ENCODE measurements at regions not wholly inside any gene's neighbourhood (a gene's known extent, or its start where the extent isn't known, plus 50 kb on each side); places are given as distances from the start of the nearest gene placed in this dataset.
"Not testable (repeated sequence)": the region's sequence is repeated elsewhere in the genome, so short reads cannot be mapped to it uniquely, and the experiment has no call there.

DNA sequence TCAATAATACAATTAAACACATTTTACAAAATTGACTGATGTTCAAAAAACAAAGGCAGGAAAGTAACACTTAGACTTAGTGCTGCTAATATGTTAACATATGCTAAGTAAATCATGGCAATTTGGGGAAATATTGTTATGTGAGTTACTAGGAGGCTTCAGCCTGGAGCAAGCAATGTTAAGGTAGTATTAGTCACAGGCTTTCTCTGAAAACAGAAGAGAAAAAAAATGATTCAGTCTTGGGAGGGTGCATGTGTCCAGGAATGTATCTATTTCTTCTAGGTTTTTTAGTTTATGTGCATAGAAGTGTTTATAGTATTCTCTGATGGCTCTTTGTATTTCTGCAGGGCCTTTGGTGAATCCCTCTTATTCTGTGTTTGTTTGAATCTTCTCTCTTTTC is 345.8 kb upstream of the TFPI start:
- Mint-ChIP-seq H3K36me3 (no peaks in the 10 kb centered on the region), H3K27ac (no peak overlapping the region), H3K4me3 (no peak overlapping the region), H3K4me1 (no peaks in the 10 kb centered on the region), H3K27me3 (no peaks in the 10 kb centered on the region), H3K9me3 (peaks cover 0 to 7% (median 2%) of the 10 kb centered on the region in 3 donors)

DNA sequence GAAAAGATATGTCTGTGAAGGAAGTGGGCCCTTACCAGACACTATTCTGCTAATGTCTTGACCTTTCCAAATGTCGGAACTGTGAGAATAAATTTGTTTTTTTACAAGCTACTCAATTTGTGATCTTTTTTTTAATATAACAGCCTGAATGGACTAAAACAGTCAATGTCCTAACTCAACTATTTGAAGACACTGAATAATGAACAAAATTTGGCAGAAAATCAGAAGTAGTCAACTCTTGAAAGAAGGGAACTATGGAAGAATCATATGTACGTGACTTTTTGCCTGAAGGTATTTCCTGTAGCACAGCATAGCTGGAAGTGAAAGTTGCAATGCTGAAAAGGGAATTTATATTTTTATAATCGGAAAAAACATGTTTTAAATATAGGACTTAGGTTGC is 351.8 kb upstream of the TFPI start:
- H3K36me3 Mint-ChIP-seq, result no peaks in the 10 kb centered on the region
- peaks cover 1 to 5% (median 4%) of the 10 kb centered on the region in 3 donors for H3K9me3 Mint-ChIP-seq
- H3K4me1 Mint-ChIP-seq, result no peaks in the 10 kb centered on the region
- no peaks in the 10 kb centered on the region for H3K27me3 Mint-ChIP-seq
- no peak overlapping the region for H3K27ac Mint-ChIP-seq
- H3K4me3 Mint-ChIP-seq, result no peak overlapping the region

DNA sequence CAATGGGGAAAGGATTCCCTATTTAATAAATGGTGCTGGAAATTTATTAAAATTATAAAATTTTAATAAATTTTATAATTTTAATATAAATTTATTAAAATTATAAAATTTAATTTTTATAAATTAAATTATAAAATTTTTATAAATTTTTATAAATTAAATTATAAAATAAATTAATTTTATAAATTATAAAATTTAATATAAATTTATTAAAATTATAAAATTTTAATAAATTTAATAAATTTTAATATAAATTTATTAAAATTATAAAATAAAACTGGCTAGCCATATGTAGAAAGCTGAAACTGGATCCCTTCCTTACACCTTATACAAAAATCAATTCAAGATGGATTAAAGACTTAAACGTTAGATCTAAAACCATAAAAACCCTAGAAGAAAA is 356.7 kb upstream of the TFPI start:
- not testable (repeated sequence) for H3K9me3 Mint-ChIP-seq, H3K27me3 Mint-ChIP-seq, H3K4me1 Mint-ChIP-seq

DNA sequence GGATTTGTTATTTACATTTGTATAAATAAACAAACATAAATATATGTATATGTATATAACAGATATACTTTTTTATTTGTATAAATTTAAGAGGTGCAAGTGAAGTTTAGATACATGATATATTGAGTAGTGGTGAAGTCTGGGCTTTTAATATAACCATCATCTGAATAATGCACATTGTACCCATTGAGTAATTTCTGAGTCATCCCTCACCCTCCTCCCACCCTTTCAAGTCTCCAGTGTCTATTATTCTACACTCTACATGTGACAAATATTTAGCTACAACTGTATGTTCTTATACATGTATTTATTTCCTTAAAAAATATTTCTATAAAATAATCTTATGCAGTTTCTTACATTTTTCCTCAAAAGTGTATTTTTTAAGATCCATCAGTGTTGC is 358.7 kb upstream of the TFPI start:
- Mint-ChIP-seq H3K4me3 (no peak overlapping the region), H3K4me1 (no peaks in the 10 kb centered on the region), H3K36me3 (no peaks in the 10 kb centered on the region), H3K9me3 (peaks cover 0 to 5% (median 0%) of the 10 kb centered on the region in 3 donors), H3K27me3 (no peaks in the 10 kb centered on the region), H3K27ac (no peak overlapping the region)

More for the DNA sequence above, 356.7 kb upstream of the TFPI start:
- H3K4me3 Mint-ChIP-seq, H3K36me3 Mint-ChIP-seq, H3K27ac Mint-ChIP-seq: not testable (repeated sequence)

DNA sequence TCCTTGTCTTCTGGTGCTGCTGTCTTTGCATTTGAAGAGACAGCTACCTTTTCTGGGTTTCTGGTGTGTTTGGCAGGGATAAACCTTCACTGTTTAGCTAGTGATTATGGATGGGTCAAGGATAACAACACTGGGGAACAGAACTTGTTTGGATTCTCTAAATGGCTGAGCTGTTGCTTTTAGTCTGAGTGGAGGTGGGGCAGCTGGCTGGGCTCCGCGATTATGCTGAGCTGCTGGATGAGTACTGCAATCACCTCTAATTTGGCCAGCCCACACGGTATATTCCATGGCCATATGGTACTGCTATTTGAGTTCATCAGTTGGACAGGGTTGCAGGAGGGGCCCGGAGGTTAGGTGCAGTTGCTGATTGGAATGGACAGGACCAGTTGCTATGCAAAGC is 361.6 kb upstream of the TFPI start:
- Mint-ChIP-seq H3K27ac (no peak overlapping the region), H3K27me3 (no peaks in the 10 kb centered on the region), H3K4me3 (no peak overlapping the region), H3K4me1 (no peaks in the 10 kb centered on the region), H3K9me3 (peaks cover 0 to 6% (median 0%) of the 10 kb centered on the region in 3 donors), H3K36me3 (no peaks in the 10 kb centered on the region)

DNA sequence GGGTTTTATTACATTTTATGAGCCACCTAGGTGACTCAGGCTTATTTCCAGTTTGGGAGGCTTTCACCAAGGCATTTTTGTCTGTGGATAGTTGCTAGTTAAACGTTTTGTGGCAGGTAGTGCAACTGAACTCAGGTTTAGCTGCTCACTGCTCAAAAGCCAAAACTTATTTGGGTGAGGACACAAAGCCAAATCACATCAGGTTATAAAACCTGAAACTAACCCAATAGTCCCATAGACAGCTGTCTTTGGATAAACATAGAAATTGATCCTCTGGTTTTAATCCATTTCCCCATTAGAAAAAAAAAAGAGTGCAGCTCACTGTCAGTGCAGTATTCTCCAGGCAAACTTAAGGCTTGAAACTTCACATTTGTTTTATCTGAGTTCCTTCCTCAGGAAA is 362.6 kb upstream of the TFPI start:
- H3K4me1 Mint-ChIP-seq, result no peaks in the 10 kb centered on the region
- no peak overlapping the region for H3K4me3 Mint-ChIP-seq
- H3K9me3 Mint-ChIP-seq, result peaks cover 0 to 6% (median 4%) of the 10 kb centered on the region in 3 donors
- H3K36me3 Mint-ChIP-seq, result no peaks in the 10 kb centered on the region
- no peak overlapping the region for H3K27ac Mint-ChIP-seq
- H3K27me3 Mint-ChIP-seq, result no peaks in the 10 kb centered on the region

DNA sequence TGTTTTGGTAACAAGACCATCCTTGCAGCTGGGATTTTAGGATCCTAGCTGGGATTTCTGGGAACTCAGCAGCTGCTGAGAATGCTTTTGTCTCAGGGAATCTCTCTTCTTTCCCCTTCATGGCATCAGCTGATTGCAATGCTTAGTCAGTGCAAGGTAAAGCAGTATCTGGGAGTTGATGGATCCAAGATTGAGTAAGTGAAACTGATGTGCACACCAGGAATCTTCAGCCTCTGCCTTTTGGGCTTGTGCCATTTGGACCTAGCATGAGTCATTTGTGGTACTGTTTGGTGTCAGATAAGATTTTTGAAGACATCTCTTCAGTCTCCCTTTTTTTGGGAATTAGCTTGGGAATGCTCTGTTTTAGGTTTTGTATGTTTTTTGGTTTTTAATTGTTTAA is 363.3 kb upstream of the TFPI start:
- Mint-ChIP-seq H3K4me1 (no peaks in the 10 kb centered on the region), H3K36me3 (no peaks in the 10 kb centered on the region), H3K27me3 (no peaks in the 10 kb centered on the region), H3K9me3 (peaks cover 0 to 9% (median 4%) of the 10 kb centered on the region in 3 donors), H3K27ac (no peak overlapping the region), H3K4me3 (no peak overlapping the region)

DNA sequence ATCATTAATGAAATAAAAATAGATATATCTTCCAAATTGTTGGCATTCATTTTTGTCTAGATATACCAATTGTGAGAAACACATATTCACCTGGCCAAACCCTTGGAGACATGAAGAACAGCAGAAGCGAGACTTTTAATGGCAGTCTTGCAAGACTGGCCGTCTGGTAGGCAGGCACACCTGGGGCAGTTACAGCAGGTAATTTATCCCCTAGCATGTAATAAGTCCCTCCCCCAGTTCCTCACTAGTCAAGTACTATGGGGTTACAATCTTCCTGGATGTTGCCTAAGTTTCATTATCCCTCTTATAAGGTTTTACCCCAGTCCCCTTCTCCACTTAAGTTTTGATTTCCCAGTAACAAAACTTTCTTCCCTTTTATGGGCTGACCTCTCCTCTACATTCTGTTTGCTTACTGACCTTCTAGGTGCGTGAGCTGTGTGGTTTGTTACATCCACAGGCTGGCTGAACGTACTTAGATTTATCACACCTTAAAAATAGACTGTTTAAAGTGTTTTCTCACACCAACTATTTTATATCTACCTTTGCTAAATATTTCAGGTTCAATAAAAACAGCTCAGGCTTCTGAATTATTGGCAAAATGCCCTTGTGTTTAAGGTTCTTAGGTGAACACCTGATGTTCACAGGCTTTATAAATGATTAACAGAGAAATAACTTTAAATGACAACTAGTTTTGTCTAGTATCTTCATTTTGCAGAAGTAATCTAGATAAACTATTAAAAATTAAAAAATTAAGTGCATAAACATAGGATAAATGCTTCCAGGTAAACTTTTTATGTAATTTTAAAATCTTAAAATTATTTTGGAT is 365.0 kb upstream of the TFPI start:
- no peak overlapping the region for H3K4me3 Mint-ChIP-seq
- H3K9me3 Mint-ChIP-seq, result peaks cover 0 to 11% (median 8%) of the 10 kb centered on the region in 3 donors
- H3K4me1 Mint-ChIP-seq, result no peaks in the 10 kb centered on the region
- no peaks in the 10 kb centered on the region for H3K36me3 Mint-ChIP-seq
- H3K27ac Mint-ChIP-seq, result no peak overlapping the region
- H3K27me3 Mint-ChIP-seq, result no peaks in the 10 kb centered on the region

DNA sequence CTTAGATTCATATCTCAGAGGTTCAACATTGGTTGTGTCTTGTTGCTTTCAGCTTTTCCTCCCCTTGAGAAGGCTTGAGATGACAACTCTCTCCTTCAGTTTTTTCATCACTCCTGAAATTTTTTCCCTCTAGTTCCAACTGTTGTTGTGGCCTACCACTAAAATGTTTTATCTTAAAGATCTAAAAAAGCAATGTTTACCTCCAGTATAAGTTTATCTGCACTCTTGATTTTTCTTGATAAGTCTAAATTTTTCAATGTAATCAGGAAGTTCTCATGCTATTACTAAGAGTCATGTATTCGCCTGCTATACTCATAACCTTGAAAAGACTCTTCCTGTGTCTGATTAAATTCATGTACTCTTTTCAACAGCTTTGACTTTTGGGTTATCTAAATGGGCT is 366.3 kb upstream of the TFPI start:
- Mint-ChIP-seq H3K4me3 (no peak overlapping the region), H3K4me1 (no peaks in the 10 kb centered on the region), H3K36me3 (no peaks in the 10 kb centered on the region), H3K27ac (no peak overlapping the region), H3K9me3 (peaks cover 0 to 8% (median 8%) of the 10 kb centered on the region in 3 donors), H3K27me3 (no peaks in the 10 kb centered on the region)

DNA sequence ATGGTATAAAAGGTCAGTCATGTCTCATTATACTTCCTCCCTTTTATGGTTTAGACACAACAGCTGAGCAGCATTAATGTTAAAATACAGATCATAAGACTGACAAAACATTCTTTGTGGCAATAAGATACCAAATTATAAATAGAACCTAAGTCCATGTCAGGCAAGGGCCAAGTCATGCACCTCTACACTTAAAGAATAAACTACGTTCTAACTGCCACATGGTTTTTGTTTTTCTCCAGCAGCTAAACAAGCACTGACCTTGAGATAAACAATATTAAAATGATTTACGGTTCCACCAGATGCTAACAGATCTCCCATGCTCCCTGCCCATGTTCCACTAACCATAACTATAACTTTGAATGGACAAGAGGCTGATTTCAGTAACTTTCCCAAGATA is 368.6 kb upstream of the TFPI start:
- no peaks in the 10 kb centered on the region for H3K36me3 Mint-ChIP-seq

DNA sequence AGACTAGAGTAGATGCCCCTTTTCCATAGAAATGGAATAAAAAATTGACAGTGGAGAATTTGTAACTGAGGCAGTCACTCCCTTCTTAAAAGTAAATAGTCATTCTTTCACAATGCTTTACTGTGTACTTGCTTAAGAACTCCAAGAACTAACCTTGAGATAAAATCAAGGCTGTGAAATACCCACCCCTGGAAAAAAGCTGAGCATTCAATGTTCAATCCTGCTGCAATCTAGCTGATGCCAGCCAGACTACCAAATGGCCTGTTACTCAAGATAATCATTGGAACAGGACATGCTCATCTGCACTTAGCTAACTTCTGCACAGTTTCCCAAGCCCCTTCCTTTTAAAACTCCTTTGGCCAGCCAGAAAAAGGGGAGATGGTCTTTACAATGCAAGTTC is 367.4 kb upstream of the GULP1 start:
- no peak overlapping the region for H3K27ac Mint-ChIP-seq
- H3K9me3 Mint-ChIP-seq, result peaks cover 0 to 8% (median 8%) of the 10 kb centered on the region in 3 donors
- no peaks in the 10 kb centered on the region for H3K27me3 Mint-ChIP-seq
- H3K36me3 Mint-ChIP-seq, result no peaks in the 10 kb centered on the region
- H3K4me3 Mint-ChIP-seq, result no peak overlapping the region
- H3K4me1 Mint-ChIP-seq, result no peaks in the 10 kb centered on the region

More for the DNA sequence above, 368.6 kb upstream of the TFPI start:
- Mint-ChIP-seq H3K27ac (no peak overlapping the region), H3K27me3 (no peaks in the 10 kb centered on the region), H3K4me3 (no peak overlapping the region), H3K9me3 (peaks cover 0 to 8% (median 8%) of the 10 kb centered on the region in 3 donors), H3K4me1 (no peaks in the 10 kb centered on the region)

DNA sequence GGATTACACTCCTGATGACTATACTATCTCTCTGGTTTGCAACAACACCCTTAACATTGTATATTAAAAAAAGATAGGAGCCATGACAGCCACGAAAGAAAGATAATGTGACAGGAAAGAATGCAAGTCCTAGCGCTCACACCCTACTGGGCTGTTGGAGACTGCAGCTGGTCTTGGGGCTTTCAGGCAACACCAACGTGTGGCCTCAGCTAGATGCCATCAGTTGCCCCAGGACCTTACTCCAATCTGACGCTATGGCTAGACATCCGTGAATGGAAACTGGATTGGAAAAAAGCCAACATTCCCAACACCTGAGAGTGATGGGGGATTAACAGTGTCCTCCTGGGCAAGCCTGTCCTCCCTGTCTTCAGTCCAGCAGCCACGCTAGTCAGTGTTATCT is 357.4 kb upstream of the GULP1 start:
- Mint-ChIP-seq H3K4me3 (no peak overlapping the region), H3K36me3 (no peaks in the 10 kb centered on the region), H3K27me3 (no peaks in the 10 kb centered on the region), H3K9me3 (peaks cover 0 to 6% (median 2%) of the 10 kb centered on the region in 3 donors), H3K27ac (no peak overlapping the region), H3K4me1 (no peaks in the 10 kb centered on the region)

DNA sequence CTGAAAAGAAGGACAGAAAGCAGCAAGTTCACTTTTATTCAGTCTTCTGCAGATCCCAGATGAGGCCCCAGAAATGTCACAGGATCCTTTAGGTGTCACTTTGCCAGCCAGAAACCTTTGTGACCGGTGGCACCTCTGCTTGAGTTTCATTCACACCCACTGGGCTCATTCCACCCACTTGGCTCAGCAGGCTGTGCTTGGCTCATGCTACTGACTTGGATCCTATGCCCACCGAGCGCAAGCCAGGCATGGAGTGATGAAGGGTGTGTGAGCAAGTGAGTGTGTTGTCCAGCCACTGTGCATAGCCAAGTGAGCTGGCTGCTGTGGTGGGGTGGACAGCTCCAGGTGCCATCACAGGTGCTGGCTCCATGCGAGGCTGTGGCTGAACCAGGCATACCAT is 357.0 kb upstream of the GULP1 start:
- Mint-ChIP-seq H3K27me3 (no peaks in the 10 kb centered on the region), H3K36me3 (no peaks in the 10 kb centered on the region), H3K4me3 (no peak overlapping the region), H3K4me1 (no peaks in the 10 kb centered on the region), H3K27ac (no peak overlapping the region), H3K9me3 (peaks cover 0 to 6% (median 2%) of the 10 kb centered on the region in 3 donors)

DNA sequence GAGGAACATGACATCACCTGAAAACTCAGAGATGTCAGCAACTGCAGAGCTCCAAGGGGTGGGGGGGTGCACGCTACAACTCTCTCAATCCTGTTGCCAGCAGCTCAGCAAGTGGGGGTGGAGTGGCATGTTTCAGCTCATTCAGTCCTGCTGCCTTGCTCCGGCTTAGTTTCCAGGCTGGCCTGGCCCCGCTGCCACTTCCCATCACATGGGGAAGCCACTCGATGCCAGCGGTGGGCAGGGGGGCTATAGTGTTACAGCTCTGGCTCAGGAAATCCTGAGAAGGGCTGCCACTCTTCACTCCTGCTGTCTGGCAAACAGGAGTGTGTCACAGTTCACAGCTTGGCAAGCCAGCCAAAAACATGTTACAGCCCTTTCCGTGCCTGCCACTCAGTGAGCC is 356.5 kb upstream of the GULP1 start:
- Mint-ChIP-seq H3K4me1 (no peaks in the 10 kb centered on the region), H3K9me3 (peaks cover 0 to 6% (median 2%) of the 10 kb centered on the region in 3 donors)

DNA sequence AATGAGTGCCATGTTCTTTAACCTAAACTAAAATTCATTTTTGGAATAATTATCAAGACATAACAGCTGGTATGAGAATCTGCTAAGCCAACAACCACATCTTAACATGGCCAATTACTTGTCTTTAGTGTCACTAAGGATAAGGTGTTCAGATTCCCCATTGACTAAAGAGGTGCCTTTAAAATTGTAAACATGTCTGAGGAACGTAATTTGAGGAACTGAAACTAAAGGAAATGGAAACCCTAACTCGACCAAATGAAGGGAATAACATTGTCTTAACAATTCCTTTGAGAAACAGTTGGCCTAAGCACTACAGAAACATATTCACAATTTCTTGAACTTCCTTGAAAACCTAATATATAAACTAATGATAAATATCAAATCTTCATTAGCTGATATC is 355.4 kb upstream of the GULP1 start:
- Mint-ChIP-seq H3K36me3 (no peaks in the 10 kb centered on the region), H3K4me1 (no peaks in the 10 kb centered on the region), H3K27ac (no peak overlapping the region), H3K4me3 (no peak overlapping the region), H3K27me3 (no peaks in the 10 kb centered on the region), H3K9me3 (peaks cover 0 to 6% (median 2%) of the 10 kb centered on the region in 3 donors)

More for the DNA sequence above, 356.5 kb upstream of the GULP1 start:
- Mint-ChIP-seq H3K27me3 (no peaks in the 10 kb centered on the region), H3K4me3 (no peak overlapping the region), H3K27ac (no peak overlapping the region), H3K36me3 (no peaks in the 10 kb centered on the region)

DNA sequence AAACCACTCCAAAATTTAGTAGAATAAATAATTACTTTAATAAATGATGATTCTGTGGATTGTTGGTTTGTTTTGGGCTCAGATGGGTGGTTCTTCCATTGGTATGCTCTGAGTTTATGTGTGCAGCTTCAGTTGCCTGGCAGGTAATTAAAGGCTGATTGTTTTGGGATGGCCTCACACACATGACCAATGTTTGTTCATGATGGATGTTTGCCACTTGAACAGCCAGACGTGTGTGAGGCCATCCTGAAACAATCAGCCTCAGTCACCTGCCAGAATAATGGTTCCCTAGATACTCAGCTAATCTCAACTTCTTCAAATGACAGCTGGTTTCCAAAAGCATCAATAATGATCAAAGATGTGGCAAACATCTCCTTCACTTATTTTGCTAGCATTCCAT is 352.5 kb upstream of the GULP1 start:
- Mint-ChIP-seq H3K9me3 (peaks cover 0 to 1% (median under 1%) of the 10 kb centered on the region in 3 donors), H3K36me3 (no peaks in the 10 kb centered on the region), H3K27me3 (no peaks in the 10 kb centered on the region), H3K27ac (no peak overlapping the region), H3K4me1 (no peaks in the 10 kb centered on the region), H3K4me3 (no peak overlapping the region)

Data from IgD-negative memory B cell (primary cell).